WTC11 (cell line): ENCODE measurements at regions not wholly inside any gene's neighbourhood (a gene's known extent, or its start where the extent isn't known, plus 50 kb on each side); places are given as distances from the start of the nearest gene placed in this dataset.

Source experiments
- ATAC-seq: fragments of 200-7000 bp; cut with Tn5 transposase; 2 replicates; pipeline ENCODE4 v1.10.0; 2021; ENCODE audit warnings: mild to moderate bottlenecking, moderate library complexity
- CTCF ChIA-PET: fragments of 300-600 bp; sonication (Branson Sonifier 250); formaldehyde crosslinking; loops from one replicate; lab custom pipeline; 2021; ENCODE audit warnings: antibody characterized with exemption; lab: Charles Lee
- POLR2A ChIA-PET: fragments of 350-600 bp; sonication (Branson Sonifier 250); formaldehyde crosslinking; loops from one replicate; lab custom pipeline; 2021; ENCODE audit warnings: antibody characterized with exemption; lab: Charles Lee
- DNase-seq: peaks from one replicate; pipeline ENCODE4 v3.0.0; 2021; ENCODE audit warnings: low spot score
- H3K27ac Mint-ChIP-seq: 2 replicates; pipeline ENCODE4 v1.8.0; 2021; ENCODE audit warnings: mixed read lengths
- H3K27me3 Mint-ChIP-seq: 2 replicates; pipeline ENCODE4 v1.8.0; 2021; ENCODE audit warnings: low read depth, mild to moderate bottlenecking, moderate library complexity, mixed read lengths
- H3K36me3 Mint-ChIP-seq: 2 replicates; pipeline ENCODE4 v1.8.0; 2021; ENCODE audit warnings: mixed read lengths
- H3K4me1 Mint-ChIP-seq: 2 replicates; pipeline ENCODE4 v1.8.0; 2022; ENCODE audit warnings: mixed read lengths
- H3K4me3 Mint-ChIP-seq: 2 replicates; pipeline ENCODE4 v1.8.0; 2021; ENCODE audit warnings: mild to moderate bottlenecking, moderate library complexity, mixed read lengths
- H3K9me3 Mint-ChIP-seq: 2 replicates; pipeline ENCODE4 v1.8.0; 2021; ENCODE audit warnings: mixed read lengths
- ARID4B ChIP-seq: sonication (generic); formaldehyde crosslinking; IDR thresholded peaks from 2 replicates; pipeline ENCODE4 v1.8.0; 2023; ENCODE audit warnings: missing genetic modification reagents, mild to moderate bottlenecking, borderline replicate concordance
- CDX4 ChIP-seq: fragments of 250-450 bp; sonication (Bioruptor Pico); IDR thresholded peaks from 2 replicates; pipeline ENCODE4 v1.9.0; 2021; ENCODE audit warnings: moderate library complexity, mild to moderate bottlenecking, inconsistent platforms, borderline replicate concordance
- E2F5 ChIP-seq: sonication (generic); formaldehyde crosslinking; IDR thresholded peaks from 2 replicates; pipeline ENCODE4 v1.8.1; 2022; ENCODE audit warnings: mild to moderate bottlenecking, moderate library complexity, missing genetic modification reagents
- EMX1 ChIP-seq: fragments of 250-450 bp; sonication (Bioruptor Pico); IDR thresholded peaks from 2 replicates; pipeline ENCODE4 v1.8.0; 2021; ENCODE audit warnings: mild to moderate bottlenecking
- ESRRA ChIP-seq: sonication (generic); formaldehyde crosslinking; IDR thresholded peaks from 2 replicates; pipeline ENCODE4 v1.8.1; 2022; ENCODE audit warnings: mild to moderate bottlenecking, missing genetic modification reagents, borderline replicate concordance
- GABPB1 ChIP-seq: sonication (generic); formaldehyde crosslinking; IDR thresholded peaks from 2 replicates; pipeline ENCODE4 v1.8.1; 2023; ENCODE audit warnings: mild to moderate bottlenecking, missing genetic modification reagents
- KAT7 ChIP-seq: sonication (generic); formaldehyde crosslinking; IDR thresholded peaks from 2 replicates; pipeline ENCODE4 v1.8.1; 2023; ENCODE audit warnings: missing genetic modification reagents, mild to moderate bottlenecking, borderline replicate concordance
- NFE2L1 ChIP-seq: sonication (generic); formaldehyde crosslinking; IDR thresholded peaks from 2 replicates; pipeline ENCODE4 v1.8.1; 2023; ENCODE audit warnings: missing genetic modification reagents
- NFYB ChIP-seq: sonication (generic); formaldehyde crosslinking; conservative IDR thresholded peaks from 2 replicates; pipeline ENCODE4 v1.8.0; 2022; ENCODE audit warnings: low read depth, missing genetic modification reagents
- RELA ChIP-seq: sonication (generic); formaldehyde crosslinking; IDR thresholded peaks from 2 replicates; pipeline ENCODE4 v1.8.1; 2022; ENCODE audit warnings: missing genetic modification reagents, mild to moderate bottlenecking, borderline replicate concordance
- SMAD3 ChIP-seq: sonication (generic); formaldehyde crosslinking; IDR thresholded peaks from 2 replicates; pipeline ENCODE4 v1.8.0; 2022; ENCODE audit warnings: missing genetic modification reagents, mild to moderate bottlenecking, borderline replicate concordance
- ZBTB21 ChIP-seq: sonication (generic); formaldehyde crosslinking; IDR thresholded peaks from 2 replicates; pipeline ENCODE4 v1.8.1; 2023; ENCODE audit warnings: mild to moderate bottlenecking, missing genetic modification reagents, borderline replicate concordance
- ZNF232 ChIP-seq: sonication (generic); formaldehyde crosslinking; IDR thresholded peaks from 2 replicates; pipeline ENCODE4 v1.8.0; 2022; ENCODE audit warnings: mild to moderate bottlenecking, missing genetic modification reagents
- ZNF263 ChIP-seq: sonication (generic); formaldehyde crosslinking; IDR thresholded peaks from 2 replicates; pipeline ENCODE4 v1.8.1; 2022; ENCODE audit warnings: low read depth, mild to moderate bottlenecking, moderate library complexity, missing genetic modification reagents
- ZNF425 ChIP-seq: fragments of 250-450 bp; sonication (Bioruptor Pico); conservative IDR thresholded peaks from 2 replicates; pipeline ENCODE4 v1.9.0; 2021; ENCODE audit warnings: mild to moderate bottlenecking
- TF ChIP-seq, protein P1 (sequence below): sonication (generic); formaldehyde crosslinking; IDR thresholded peaks from 2 replicates; pipeline ENCODE4 v1.8.1; 2023; ENCODE audit warnings: mild to moderate bottlenecking, missing genetic modification reagents
- TF ChIP-seq, protein P2 (sequence below): sonication (generic); formaldehyde crosslinking; IDR thresholded peaks from 2 replicates; pipeline ENCODE4 v1.8.1; 2022; ENCODE audit warnings: mild to moderate bottlenecking, missing genetic modification reagents, moderate library complexity, borderline replicate concordance
- TF ChIP-seq, protein P3 (sequence below): sonication (generic); formaldehyde crosslinking; conservative IDR thresholded peaks from 2 replicates; pipeline ENCODE4 v1.8.1; 2023; ENCODE audit warnings: mild to moderate bottlenecking, low read depth, missing genetic modification reagents, moderate library complexity
- TF ChIP-seq, protein P4 (sequence below): fragments of 250-450 bp; sonication (Bioruptor Pico); IDR thresholded peaks from 2 replicates; pipeline ENCODE4 v2.1.2; 2022; ENCODE audit warnings: mild to moderate bottlenecking, moderate library complexity
- TF ChIP-seq, protein P5 (sequence below): sonication (generic); formaldehyde crosslinking; IDR thresholded peaks from 2 replicates; pipeline ENCODE4 v1.8.1; 2023; ENCODE audit warnings: mild to moderate bottlenecking, missing genetic modification reagents, moderate library complexity

- TF ChIP-seq ARID4B (CRISPR knock-in tag) (no peak), EMX1 (no peak), ZNF425 (CRISPR knock-in tag) (no peak), KAT7 (CRISPR knock-in tag) (no peak), SMAD3 (CRISPR knock-in tag) (no peak), RELA (no peak), ZNF263 (CRISPR knock-in tag) (no peak), GABPB1 (CRISPR knock-in tag) (no peak), CDX4 (no peak), NFYB (CRISPR knock-in tag) (no peak)
- TF ChIP-seq, protein P1, sequence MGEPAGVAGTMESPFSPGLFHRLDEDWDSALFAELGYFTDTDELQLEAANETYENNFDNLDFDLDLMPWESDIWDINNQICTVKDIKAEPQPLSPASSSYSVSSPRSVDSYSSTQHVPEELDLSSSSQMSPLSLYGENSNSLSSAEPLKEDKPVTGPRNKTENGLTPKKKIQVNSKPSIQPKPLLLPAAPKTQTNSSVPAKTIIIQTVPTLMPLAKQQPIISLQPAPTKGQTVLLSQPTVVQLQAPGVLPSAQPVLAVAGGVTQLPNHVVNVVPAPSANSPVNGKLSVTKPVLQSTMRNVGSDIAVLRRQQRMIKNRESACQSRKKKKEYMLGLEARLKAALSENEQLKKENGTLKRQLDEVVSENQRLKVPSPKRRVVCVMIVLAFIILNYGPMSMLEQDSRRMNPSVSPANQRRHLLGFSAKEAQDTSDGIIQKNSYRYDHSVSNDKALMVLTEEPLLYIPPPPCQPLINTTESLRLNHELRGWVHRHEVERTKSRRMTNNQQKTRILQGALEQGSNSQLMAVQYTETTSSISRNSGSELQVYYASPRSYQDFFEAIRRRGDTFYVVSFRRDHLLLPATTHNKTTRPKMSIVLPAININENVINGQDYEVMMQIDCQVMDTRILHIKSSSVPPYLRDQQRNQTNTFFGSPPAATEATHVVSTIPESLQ (CRISPR knock-in tag), result no peak
Measured at GRCh38 chr21:16891821-16892220, 621.0 kb upstream of the CXADR start (continued).

DNA sequence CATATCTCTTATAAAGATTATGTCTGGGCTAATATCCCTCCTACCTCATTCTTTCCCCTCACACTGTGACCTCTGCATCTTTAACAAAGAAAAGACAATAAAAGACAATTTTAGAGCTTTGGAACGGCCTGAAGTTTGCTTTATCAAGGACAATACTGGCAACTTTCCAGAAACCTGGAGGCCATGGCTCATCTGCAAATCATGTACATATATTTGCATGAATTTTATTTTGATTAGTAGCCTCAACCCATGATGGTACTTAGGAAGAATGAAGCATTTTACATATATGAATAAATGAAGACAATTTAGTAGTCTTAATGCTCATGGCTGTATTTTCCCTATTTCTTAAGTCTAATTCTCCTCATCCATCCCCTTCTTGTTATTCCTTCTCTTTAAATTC, 612.2 kb upstream of the CXADR start:
- H3K4me3 Mint-ChIP-seq, result no peak overlapping the region
- POLR2A ChIA-PET, result no interaction called here
- no peaks in the 10 kb centered on the region for H3K36me3 Mint-ChIP-seq
- no peaks in the 10 kb centered on the region for H3K9me3 Mint-ChIP-seq
- H3K4me1 Mint-ChIP-seq, result peaks cover 5% of the 10 kb centered on the region; the same call in 1 of the 2 replicates
- CTCF ChIA-PET, result no interaction called here
- no peak overlapping the region for H3K27ac Mint-ChIP-seq
- no peak for DNase-seq
- no peak for ATAC-seq
- H3K27me3 Mint-ChIP-seq, result no peaks in the 10 kb centered on the region
- TF ChIP-seq ZBTB21 (CRISPR knock-in tag) (no peak), SMAD3 (CRISPR knock-in tag) (no peak), ZNF232 (CRISPR knock-in tag) (no peak), E2F5 (CRISPR knock-in tag) (no peak), ESRRA (no peak), NFE2L1 (CRISPR knock-in tag) (no peak)
- TF ChIP-seq, protein P2, sequence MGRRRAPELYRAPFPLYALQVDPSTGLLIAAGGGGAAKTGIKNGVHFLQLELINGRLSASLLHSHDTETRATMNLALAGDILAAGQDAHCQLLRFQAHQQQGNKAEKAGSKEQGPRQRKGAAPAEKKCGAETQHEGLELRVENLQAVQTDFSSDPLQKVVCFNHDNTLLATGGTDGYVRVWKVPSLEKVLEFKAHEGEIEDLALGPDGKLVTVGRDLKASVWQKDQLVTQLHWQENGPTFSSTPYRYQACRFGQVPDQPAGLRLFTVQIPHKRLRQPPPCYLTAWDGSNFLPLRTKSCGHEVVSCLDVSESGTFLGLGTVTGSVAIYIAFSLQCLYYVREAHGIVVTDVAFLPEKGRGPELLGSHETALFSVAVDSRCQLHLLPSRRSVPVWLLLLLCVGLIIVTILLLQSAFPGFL (CRISPR knock-in tag), result no peak
- TF ChIP-seq, protein P3, sequence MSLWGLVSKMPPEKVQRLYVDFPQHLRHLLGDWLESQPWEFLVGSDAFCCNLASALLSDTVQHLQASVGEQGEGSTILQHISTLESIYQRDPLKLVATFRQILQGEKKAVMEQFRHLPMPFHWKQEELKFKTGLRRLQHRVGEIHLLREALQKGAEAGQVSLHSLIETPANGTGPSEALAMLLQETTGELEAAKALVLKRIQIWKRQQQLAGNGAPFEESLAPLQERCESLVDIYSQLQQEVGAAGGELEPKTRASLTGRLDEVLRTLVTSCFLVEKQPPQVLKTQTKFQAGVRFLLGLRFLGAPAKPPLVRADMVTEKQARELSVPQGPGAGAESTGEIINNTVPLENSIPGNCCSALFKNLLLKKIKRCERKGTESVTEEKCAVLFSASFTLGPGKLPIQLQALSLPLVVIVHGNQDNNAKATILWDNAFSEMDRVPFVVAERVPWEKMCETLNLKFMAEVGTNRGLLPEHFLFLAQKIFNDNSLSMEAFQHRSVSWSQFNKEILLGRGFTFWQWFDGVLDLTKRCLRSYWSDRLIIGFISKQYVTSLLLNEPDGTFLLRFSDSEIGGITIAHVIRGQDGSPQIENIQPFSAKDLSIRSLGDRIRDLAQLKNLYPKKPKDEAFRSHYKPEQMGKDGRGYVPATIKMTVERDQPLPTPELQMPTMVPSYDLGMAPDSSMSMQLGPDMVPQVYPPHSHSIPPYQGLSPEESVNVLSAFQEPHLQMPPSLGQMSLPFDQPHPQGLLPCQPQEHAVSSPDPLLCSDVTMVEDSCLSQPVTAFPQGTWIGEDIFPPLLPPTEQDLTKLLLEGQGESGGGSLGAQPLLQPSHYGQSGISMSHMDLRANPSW (CRISPR knock-in tag), result no peak
- TF ChIP-seq, protein P4, sequence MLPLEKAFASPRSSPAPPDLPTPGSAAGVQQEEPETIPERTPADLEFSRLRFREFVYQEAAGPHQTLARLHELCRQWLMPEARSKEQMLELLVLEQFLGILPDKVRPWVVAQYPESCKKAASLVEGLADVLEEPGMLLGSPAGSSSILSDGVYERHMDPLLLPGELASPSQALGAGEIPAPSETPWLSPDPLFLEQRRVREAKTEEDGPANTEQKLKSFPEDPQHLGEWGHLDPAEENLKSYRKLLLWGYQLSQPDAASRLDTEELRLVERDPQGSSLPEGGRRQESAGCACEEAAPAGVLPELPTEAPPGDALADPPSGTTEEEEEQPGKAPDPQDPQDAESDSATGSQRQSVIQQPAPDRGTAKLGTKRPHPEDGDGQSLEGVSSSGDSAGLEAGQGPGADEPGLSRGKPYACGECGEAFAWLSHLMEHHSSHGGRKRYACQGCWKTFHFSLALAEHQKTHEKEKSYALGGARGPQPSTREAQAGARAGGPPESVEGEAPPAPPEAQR, result no peak
- TF ChIP-seq, protein P5, sequence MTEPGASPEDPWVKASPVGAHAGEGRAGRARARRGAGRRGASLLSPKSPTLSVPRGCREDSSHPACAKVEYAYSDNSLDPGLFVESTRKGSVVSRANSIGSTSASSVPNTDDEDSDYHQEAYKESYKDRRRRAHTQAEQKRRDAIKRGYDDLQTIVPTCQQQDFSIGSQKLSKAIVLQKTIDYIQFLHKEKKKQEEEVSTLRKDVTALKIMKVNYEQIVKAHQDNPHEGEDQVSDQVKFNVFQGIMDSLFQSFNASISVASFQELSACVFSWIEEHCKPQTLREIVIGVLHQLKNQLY (CRISPR knock-in tag), result no peak
